SHP77 (cell line): ENCODE measurements at regions not wholly inside any gene's neighbourhood (a gene's known extent, or its start where the extent isn't known, plus 50 kb on each side); places are given as distances from the start of the nearest gene placed in this dataset.

Experiments used
- DNase-seq, 2 experiments: peaks; one replicate each; lab custom pipeline; 2025; lab: John Stamatoyannopoulos, UW

GRCh38 chr13:105312906-105313305 lies 1222.6 kb downstream of the EFNB2 start:
- DNase-seq, result no peak

GRCh38 chr13:105311094-105311493 lies 1224.4 kb downstream of the EFNB2 start:
- DNase-seq, result no peak

- DNase-seq, result no peak
Measured at GRCh38 chr13:105307776-105308175, 1227.7 kb downstream of the EFNB2 start.

- DNase-seq, result no peak
Measured at GRCh38 chr13:105297839-105298238, 1237.6 kb downstream of the EFNB2 start.

- DNase-seq, result no peak
Measured at GRCh38 chr13:105291987-105292386, 1243.5 kb downstream of the EFNB2 start.

GRCh38 chr13:105290596-105290995 lies 1244.9 kb downstream of the EFNB2 start:
- no peak for DNase-seq

GRCh38 chr13:105285526-105285925 lies 1249.9 kb downstream of the EFNB2 start:
- no peak for DNase-seq

GRCh38 chr13:105282406-105283285 lies 1252.8 kb downstream of the EFNB2 start:
- no peak for DNase-seq

GRCh38 chr13:105278943-105279381 lies 1256.5 kb downstream of the EFNB2 start:
- no peak for DNase-seq

- DNase-seq, result no peak
Measured at GRCh38 chr13:105276571-105276970, 1258.9 kb downstream of the EFNB2 start.

GRCh38 chr13:105273665-105274222 lies 1261.7 kb downstream of the EFNB2 start:
- DNase-seq, result no peak

- DNase-seq, result no peak
Measured at GRCh38 chr13:105272660-105273631, 1262.5 kb downstream of the EFNB2 start.

- no peak for DNase-seq
Measured at GRCh38 chr13:105266615-105267014, 1268.8 kb downstream of the EFNB2 start.

- no peak for DNase-seq
Measured at GRCh38 chr13:105262579-105262978, 1272.9 kb downstream of the EFNB2 start.

GRCh38 chr13:105259426-105259825 lies 1276.0 kb downstream of the EFNB2 start:
- no peak for DNase-seq

- DNase-seq, result no peak
Measured at GRCh38 chr13:105255472-105255871, 1280.0 kb downstream of the EFNB2 start.

- DNase-seq, result no peak
Measured at GRCh38 chr13:105251293-105251692, 1284.2 kb downstream of the EFNB2 start.

GRCh38 chr13:105247830-105248229 lies 1287.6 kb downstream of the EFNB2 start:
- no peak for DNase-seq

- DNase-seq, result no peak
Measured at GRCh38 chr13:105240371-105240770, 1295.1 kb downstream of the EFNB2 start.

GRCh38 chr13:105232439-105232838 lies 1303.0 kb downstream of the EFNB2 start:
- DNase-seq, result no peak

GRCh38 chr13:105232006-105232405 lies 1303.5 kb downstream of the EFNB2 start:
- DNase-seq, result no peak

- no peak for DNase-seq
Measured at GRCh38 chr13:105231579-105231978, 1303.9 kb downstream of the EFNB2 start.
